GM18511 (cell line): ENCODE measurements at regions not wholly inside any gene's neighbourhood (a gene's known extent, or its start where the extent isn't known, plus 50 kb on each side); places are given as distances from the start of the nearest gene placed in this dataset.

Experiments used
- ATAC-seq: cut with Tn5 transposase; IDR thresholded peaks from one replicate; pipeline ENCODE4 v1.9.1; 2021; ENCODE audit warnings: mild to moderate bottlenecking, moderate library complexity; ENCODE audit not compliant: unreplicated experiment

DNA sequence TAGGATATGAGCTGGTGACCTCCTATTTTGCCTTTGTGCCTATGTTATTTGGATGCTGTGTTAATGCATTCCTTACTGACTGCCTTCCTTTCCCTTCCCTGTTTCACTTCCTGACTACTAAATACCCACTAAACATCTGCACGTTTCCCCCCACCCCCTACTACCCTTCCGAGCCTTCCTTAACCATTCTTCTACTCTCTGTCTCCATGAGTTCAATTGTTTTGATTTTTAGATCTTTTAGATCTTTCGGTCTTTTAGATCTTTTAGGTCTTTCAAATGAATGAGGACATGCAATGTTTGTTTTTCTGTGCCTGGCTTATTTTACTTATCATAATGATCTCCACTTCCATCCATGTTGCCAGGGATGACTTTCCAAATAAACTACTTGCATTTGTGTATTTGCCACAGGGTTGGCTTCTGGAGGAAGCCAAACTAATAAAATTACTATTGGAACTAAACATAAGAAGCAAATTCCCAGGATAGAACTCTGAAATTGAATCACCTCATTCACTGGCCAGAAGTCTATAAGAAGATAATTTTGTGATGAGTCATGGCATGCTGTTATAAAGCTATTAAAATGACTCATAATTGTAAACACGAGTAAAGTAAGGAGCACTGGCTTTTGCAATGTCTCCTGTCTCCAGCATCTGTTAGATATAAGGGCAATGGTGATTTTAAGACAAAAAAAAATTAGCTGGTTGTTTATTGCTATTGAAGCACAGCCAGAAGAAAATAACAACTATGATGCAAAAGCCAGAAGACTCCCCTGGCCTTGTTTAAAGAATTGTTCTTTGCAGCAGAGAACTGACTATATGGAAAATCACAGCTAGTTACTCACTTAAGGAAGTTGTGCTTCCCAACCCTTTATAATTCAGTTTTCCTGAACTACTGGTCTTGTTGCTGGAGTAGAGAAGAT lies 586.3 kb downstream of the LRFN5 start:
- ATAC-seq, result no peak

- peak; percentile 49 for ATAC-seq
Measured at GRCh38 chr14:42190744-42191143, 584.1 kb downstream of the LRFN5 start.

GRCh38 chr14:42187846-42188245 lies 581.2 kb downstream of the LRFN5 start:
- no peak for ATAC-seq

- ATAC-seq, result no peak
Measured at GRCh38 chr14:42185718-42186117, 579.0 kb downstream of the LRFN5 start.

- ATAC-seq, result no peak
Measured at GRCh38 chr14:42174357-42174756, 567.7 kb downstream of the LRFN5 start.

- ATAC-seq, result no peak
Measured at GRCh38 chr14:42173206-42173605, 566.5 kb downstream of the LRFN5 start.

GRCh38 chr14:42172304-42172703 lies 565.6 kb downstream of the LRFN5 start:
- no peak for ATAC-seq

GRCh38 chr14:42163136-42163535 lies 556.5 kb downstream of the LRFN5 start:
- ATAC-seq, result no peak

- ATAC-seq, result no peak
Measured at GRCh38 chr14:42159138-42159537, 552.5 kb downstream of the LRFN5 start.

DNA sequence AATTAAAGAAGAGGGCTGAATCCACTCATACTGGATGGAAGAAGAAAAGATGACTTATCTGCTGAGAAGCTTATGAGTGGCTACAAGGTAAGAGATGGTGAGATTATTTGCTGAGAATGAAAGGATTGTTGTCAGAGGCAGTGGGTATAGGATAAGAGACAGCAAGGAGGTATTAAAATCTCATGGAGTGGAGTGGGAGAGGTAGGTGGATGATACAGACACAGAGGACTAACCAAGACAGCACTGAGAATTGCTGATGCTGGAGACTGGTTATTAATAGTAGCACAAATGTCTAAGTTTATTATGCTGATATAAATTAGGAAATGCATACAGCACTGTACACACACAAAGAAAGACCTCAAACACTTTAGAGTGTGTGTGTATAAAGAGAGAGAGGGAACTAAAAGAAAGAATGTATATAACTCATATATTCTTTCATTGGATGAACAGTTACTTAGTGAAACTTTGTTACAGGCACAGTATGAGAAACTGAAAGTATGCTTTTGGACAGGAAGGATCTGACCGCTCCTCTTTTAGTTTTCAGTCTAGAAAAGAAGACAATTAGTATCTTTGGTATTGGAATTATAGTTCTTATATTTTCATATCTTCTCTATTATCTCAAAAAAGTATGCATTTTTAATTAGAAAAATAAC lies 543.1 kb downstream of the LRFN5 start:
- peak; percentile 86 for ATAC-seq

GRCh38 chr14:42145766-42146165 lies 539.1 kb downstream of the LRFN5 start:
- ATAC-seq, result no peak

GRCh38 chr14:42143114-42143513 lies 536.4 kb downstream of the LRFN5 start:
- no peak for ATAC-seq

- no peak for ATAC-seq
Measured at GRCh38 chr14:42141328-42141727, 534.7 kb downstream of the LRFN5 start.

DNA sequence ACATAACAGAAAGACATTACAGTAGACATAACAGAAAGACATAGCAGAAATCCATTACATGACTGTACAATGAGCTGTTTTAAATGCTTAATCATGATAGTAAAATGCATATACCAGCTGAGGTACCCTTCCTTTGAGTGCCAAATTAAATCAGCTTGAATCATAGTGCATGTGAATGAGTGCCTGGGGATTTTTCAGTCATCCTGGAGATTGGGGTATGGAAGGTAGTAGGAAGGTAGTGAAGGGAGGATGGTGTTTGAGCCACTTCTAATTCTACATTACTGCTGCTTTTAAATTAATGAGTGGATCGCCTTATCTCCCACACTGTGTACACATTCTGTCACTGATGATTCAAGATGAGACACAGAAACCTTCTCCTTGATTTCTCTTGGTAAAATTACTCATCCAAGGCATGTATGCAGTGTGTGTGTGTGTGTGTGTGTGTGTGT lies 534.2 kb downstream of the LRFN5 start:
- no peak for ATAC-seq

DNA sequence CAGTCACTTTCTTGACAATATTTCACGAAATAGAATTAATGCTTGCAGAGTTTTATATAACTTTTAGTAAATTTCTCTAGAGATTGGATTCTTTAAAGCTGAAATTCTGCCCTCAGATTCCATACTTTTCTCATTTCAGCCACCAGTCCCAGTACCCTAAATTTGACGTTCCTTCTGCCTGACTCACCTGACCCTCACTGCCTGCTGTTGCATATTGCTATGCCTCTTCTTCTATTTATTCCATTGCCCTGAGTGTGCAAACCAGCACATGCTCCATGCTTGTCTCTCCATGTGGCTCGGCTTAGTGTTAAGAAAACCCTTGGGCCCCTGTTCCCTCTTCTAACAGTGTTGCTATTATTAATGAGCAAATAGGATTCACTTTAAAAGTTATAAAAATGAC lies 533.3 kb downstream of the LRFN5 start:
- no peak for ATAC-seq

DNA sequence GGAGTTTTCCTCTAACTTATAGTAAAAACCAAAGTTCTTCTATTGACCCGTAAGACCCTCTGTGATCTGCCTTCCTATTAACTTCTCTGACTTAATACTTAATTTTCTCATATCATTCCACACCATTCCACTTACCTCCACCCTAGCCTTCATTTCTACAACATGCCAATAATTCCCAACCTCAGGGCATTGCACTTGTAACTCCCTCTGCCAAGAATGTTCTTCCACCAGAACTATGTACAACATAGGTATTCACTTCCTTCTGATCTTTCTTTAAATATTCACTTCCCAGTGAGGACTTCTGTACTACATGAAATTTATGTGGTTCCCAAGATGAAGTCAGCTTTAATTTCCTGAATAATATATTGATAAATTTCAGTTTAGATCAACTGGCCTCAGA lies 531.7 kb downstream of the LRFN5 start:
- ATAC-seq, result no peak

DNA sequence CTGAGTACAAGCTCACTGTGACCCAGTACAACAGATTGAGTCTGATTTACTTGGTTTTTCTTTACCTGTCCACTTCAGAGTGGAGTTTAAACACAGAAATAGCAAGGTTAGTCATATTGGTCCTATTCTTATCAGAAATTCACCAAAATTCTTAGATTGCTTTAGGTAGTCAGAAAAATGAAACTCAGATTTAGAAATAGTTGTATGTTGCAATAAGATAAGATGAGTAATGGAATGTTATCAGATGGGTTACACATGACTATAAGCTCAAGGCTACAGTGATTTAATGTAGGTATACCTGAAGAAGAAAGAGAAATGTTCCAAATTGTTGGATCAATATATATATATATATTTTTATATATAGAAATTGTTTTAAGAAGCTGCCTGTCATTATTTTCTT lies 524.1 kb downstream of the LRFN5 start:
- no peak for ATAC-seq

DNA sequence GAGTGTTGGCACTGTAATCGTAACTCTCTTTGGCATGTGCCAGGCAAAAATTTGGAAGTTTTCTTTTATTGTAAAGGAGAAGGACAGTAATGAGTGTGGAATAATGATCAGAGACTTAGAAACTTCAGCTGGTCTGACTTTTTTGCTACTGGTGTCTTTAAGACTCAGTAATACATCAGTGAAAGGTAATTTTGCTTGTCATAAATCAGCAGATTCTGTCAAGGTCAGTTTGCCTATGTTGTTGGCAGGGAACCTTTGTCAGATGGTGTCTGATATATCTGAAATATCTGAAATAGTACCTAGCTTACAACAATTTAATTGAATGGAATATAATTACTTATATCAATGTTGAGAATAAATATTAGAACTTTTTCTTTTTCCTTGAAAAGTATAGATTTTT lies 516.9 kb downstream of the LRFN5 start:
- ATAC-seq, result no peak

GRCh38 chr14:42113358-42114069 lies 506.8 kb downstream of the LRFN5 start:
- no peak for ATAC-seq

GRCh38 chr14:42112108-42112507 lies 505.4 kb downstream of the LRFN5 start:
- no peak for ATAC-seq

GRCh38 chr14:42111355-42111754 lies 504.7 kb downstream of the LRFN5 start:
- no peak for ATAC-seq

DNA sequence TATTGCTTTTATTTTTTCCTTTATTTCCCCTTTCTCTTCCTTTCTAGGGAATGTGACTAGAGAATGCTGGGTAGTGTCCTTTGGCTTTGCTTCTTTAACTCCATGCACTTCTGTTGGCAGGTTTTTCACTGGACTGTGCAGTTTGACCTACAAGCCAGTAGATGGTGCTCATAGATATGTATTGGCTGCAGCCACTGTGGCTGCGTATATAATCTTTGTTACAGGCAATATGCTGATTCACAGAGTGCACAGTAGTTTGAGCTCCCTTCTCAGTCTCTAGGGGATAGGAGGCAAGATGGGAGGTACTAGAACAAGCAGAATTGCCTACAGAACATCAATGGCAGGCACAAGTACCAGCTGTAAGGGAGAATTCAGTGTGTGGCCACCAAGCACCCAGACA lies 503.5 kb downstream of the LRFN5 start:
- peak; percentile 93 for ATAC-seq
